ENCODE measurements at regions not wholly inside any gene's neighbourhood (a gene's known extent, or its start where the extent isn't known, plus 50 kb on each side); places are given as distances from the start of the nearest gene placed in this dataset.
"Not testable (repeated sequence)": the region's sequence is repeated elsewhere in the genome, so short reads cannot be mapped to it uniquely, and the experiment has no call there.

- DNase-seq (ENCODE audit: low spot score) (no peak), ATAC-seq (ENCODE audit: low FRiP score) (no peak)
- TF ChIP-seq CTCF (IDR thresholded peaks at IDR 0.05), result no peak
These were observed 78.3 kb upstream of the HES1 start for GRCh38 chr3:194057570-194058188.

GRCh38 chr3:194058189-194058571 lies 77.8 kb upstream of the HES1 start:
- peak; percentile 23 for ATAC-seq (ENCODE audit: low FRiP score)
- TF ChIP-seq CTCF (IDR thresholded peaks at IDR 0.05), result no peak
- DNase-seq (ENCODE audit: low spot score), result no peak

GRCh38 chr3:194058753-194059152 lies 77.2 kb upstream of the HES1 start:
- no peak for DNase-seq (ENCODE audit: low spot score)
- TF ChIP-seq CTCF (IDR thresholded peaks at IDR 0.05), result no peak
- no peak for ATAC-seq (ENCODE audit: low FRiP score)

GRCh38 chr3:194061421-194062030 lies 74.4 kb upstream of the HES1 start:
- no peak for ATAC-seq (ENCODE audit: low FRiP score)
- no peak for DNase-seq (ENCODE audit: low spot score)
- no peak for TF ChIP-seq CTCF (IDR thresholded peaks at IDR 0.05)

- ATAC-seq (ENCODE audit: low FRiP score) (no peak), DNase-seq (ENCODE audit: low spot score) (no peak)
- TF ChIP-seq CTCF (IDR thresholded peaks at IDR 0.05), result no peak
These were observed 73.1 kb upstream of the HES1 start for GRCh38 chr3:194062830-194063229.

- ATAC-seq (ENCODE audit: low FRiP score) (no peak), DNase-seq (ENCODE audit: low spot score) (no peak)
- no peak for TF ChIP-seq CTCF (IDR thresholded peaks at IDR 0.05)
These were observed 71.3 kb upstream of the HES1 start for GRCh38 chr3:194064380-194065332.

GRCh38 chr3:194067327-194067726 lies 68.6 kb upstream of the HES1 start:
- DNase-seq (ENCODE audit: low spot score), result not testable (repeated sequence)

More at GRCh38 chr3:194067327-194067726, 68.6 kb upstream of the HES1 start:
- ATAC-seq (ENCODE audit: low FRiP score), result not testable (repeated sequence)
